Pancreas (tissue), 10 donors: ENCODE measurements at regions not wholly inside any gene's neighbourhood (a gene's known extent, or its start where the extent isn't known, plus 50 kb on each side); places are given as distances from the start of the nearest gene placed in this dataset.

ENCODE experiments used
- ATAC-seq, 4 donors: fragments of 200-7000 bp; cut with Tn5 transposase; one replicate each; pipeline versions ENCODE4 v1.8.0 to v1.9.1; 2020; ENCODE audit warnings: mild to moderate bottlenecking in 4 of 4, moderate library complexity in 4 of 4
- DNase-seq, 6 donors: peaks; one replicate each; pipeline ENCODE4 v3.0.0-alpha.2; 2020
- FAIRE-seq: peaks from 2 replicates; lab custom pipeline; 2012; peaks lifted over from hg19 to GRCh38; lab: Jason Lieb, UNC
- H3K27ac ChIP-seq, 4 donors: fragments of 200-600 bp; sonication (generic); 1 replicate in 3 of 4; 2 replicates in 1 of 4; pipeline versions ENCODE4 v1.5.0 to v1.8.0; 2020
- H3K27me3 ChIP-seq, 4 donors: fragments of 200-600 bp; one replicate each; pipeline ENCODE4 v1.8.0; 2021
- H3K36me3 ChIP-seq, 3 donors: fragments of 200-600 bp; sonication (generic) in 1 of 3; one replicate each; pipeline versions ENCODE4 v1.5.0 to v1.8.0; 2020 to 2021
- H3K4me1 ChIP-seq, 3 donors: fragments of 200-600 bp; one replicate each; pipeline ENCODE4 v1.8.0; 2021
- H3K4me3 ChIP-seq, 4 donors: fragments of 200-600 bp; sonication (generic) in 2 of 4; one replicate each; pipeline versions ENCODE4 v1.5.0 to v1.8.0; 2020 to 2021
- H3K9me3 ChIP-seq, 4 donors: fragments of 200-600 bp; one replicate each; pipeline ENCODE4 v1.8.0; 2021
- WGBS, 2 donors: extraction: QIAGEN DNeasy Blood & Tissue Kit; methylation state at CpG; one replicate each; pipeline ENCODE4 v1.1.7; 2013; 5-methylcytosine and 5-hydroxymethylcytosine counted together
- intact Hi-C, 3 donors: fragments of 100-400 bp; cut with DNase I; formaldehyde crosslinking; loops; one replicate each; pipeline versions ENCODE4 v1.11.1 to v1.14.2; 2022
- TF ChIP-seq, protein P1 (sequence below), 4 donors: fragments of 200-600 bp; sonication (generic) in 3 of 4; IDR thresholded peaks; one replicate each; pipeline versions ENCODE4 v1.5.0 to v1.8.0; 2021; ENCODE audit warnings: antibody characterized with exemption in 4 of 4
- donor health status: healthy with polysubstance abuse.
- donor health status: DM: no; HTN: no; CAD: no; lungs with moderate emphysema.
- donor health status: DM: no; HTN: no; CAD: no.
- donor health status: control.
- donor health status: control.
- donor health status: Bipolar disorder and iron deficiency.
- donor health status: DM: yes; HTN: yes; CAD: no.
- donor health status: DM: no; HTN: no; CAD: no.
- donor health status: DM: no; HTN: no; CAD: no.
- donor health status: DM: yes; HTN: yes; CAD: no.

DNA sequence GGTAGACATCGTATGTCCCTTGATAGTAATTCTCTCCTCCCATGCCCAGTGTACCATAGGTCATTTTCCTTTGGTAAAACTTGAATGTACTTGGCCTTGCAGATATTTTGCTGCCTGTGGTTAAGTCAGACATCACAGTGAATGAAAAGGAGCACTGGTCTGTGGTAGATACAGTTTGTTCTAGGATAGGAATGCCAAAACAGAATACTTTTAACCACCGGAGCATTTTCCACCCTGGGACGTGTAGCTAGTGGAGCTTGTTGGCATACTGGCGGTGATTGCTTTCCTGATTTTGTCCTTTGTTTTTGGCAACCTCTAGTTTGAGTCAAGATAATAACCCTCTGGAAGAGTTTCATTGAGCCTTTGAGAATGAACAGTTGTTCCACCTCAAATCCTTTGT, 92.0 kb upstream of the BMPER start:
- Histone ChIP-seq H3K9me3 (no peaks in the 10 kb centered on the region), H3K27me3 (no peaks in the 10 kb centered on the region), H3K4me1 (no peaks in the 10 kb centered on the region), H3K4me3 (no peak overlapping the region), H3K36me3 (no peaks in the 10 kb centered on the region), H3K27ac (no peak overlapping the region)
- TF ChIP-seq, protein P1, sequence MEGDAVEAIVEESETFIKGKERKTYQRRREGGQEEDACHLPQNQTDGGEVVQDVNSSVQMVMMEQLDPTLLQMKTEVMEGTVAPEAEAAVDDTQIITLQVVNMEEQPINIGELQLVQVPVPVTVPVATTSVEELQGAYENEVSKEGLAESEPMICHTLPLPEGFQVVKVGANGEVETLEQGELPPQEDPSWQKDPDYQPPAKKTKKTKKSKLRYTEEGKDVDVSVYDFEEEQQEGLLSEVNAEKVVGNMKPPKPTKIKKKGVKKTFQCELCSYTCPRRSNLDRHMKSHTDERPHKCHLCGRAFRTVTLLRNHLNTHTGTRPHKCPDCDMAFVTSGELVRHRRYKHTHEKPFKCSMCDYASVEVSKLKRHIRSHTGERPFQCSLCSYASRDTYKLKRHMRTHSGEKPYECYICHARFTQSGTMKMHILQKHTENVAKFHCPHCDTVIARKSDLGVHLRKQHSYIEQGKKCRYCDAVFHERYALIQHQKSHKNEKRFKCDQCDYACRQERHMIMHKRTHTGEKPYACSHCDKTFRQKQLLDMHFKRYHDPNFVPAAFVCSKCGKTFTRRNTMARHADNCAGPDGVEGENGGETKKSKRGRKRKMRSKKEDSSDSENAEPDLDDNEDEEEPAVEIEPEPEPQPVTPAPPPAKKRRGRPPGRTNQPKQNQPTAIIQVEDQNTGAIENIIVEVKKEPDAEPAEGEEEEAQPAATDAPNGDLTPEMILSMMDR (IDR thresholded peaks at IDR 0.05): no peak
- no peak for DNase-seq
- no peak for ATAC-seq
- intact Hi-C loops: no loop called here
- FAIRE-seq: no peak
- WGBS, 2 donors: 89 to 94% methylated on average over 4 of the region's 4 CpGs

DNA sequence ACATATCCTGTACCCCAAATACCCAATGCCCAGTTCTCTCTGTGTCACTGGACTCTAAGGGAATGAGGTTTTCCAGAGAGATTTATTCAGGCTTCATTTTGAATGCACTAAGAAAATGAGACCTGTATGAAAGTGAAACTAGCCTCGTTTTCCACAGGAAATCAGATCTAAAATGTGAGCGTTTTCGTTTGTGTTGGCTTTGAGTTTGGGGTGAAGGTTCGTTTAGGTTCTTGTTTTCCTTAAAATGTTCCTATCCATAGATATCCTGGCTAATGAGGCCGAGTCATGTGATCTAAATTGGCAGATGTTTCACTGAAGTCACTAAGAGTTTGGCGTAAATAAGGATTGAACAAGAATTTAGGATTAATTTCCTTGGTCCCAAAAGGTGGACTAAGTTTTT, 90.9 kb upstream of the BMPER start:
- no peak for FAIRE-seq
- no peak overlapping the region for H3K4me3 ChIP-seq
- TF ChIP-seq, protein P1 (IDR thresholded peaks at IDR 0.05): no peak
- H3K27me3 ChIP-seq: no peaks in the 10 kb centered on the region
- no peaks in the 10 kb centered on the region for H3K36me3 ChIP-seq
- no peak overlapping the region for H3K27ac ChIP-seq
- intact Hi-C loops: no loop called here
- 57 to 67% methylated on average over 6 of the region's 6 CpGs for WGBS, 2 donors
- DNase-seq: no peak
- no peaks in the 10 kb centered on the region for H3K4me1 ChIP-seq
- ATAC-seq: no peak
- H3K9me3 ChIP-seq: no peaks in the 10 kb centered on the region

DNA sequence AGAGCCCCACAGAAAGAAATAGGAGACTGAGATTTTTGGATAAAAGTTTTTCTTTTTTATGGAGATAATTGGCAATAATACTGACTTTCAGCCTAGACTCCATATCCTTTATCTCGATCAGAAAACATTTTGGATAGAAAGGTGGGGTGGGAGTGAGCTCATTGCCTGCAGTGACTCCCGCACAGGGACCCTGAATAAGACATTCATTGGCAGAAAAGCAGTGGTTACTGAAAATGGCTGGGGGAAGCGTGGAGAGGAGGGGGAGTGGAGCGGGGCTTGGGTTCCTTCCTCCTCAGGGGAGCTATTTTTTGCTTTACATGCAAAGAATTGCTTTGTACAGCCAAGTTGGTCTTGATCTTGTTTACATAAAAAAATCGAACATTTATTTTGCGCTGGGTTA, 90.4 kb upstream of the BMPER start:
- FAIRE-seq (no peak), ATAC-seq (no peak), DNase-seq (no peak)
- 30 to 35% methylated on average over 6 of the region's 6 CpGs for WGBS, 2 donors
- Histone ChIP-seq H3K4me1 (no peaks in the 10 kb centered on the region), H3K9me3 (no peaks in the 10 kb centered on the region), H3K4me3 (no peak overlapping the region), H3K27me3 (no peaks in the 10 kb centered on the region), H3K27ac (no peak overlapping the region), H3K36me3 (no peaks in the 10 kb centered on the region)
- TF ChIP-seq, protein P1 (IDR thresholded peaks at IDR 0.05): no peak
- intact Hi-C loops: no loop called here

DNA sequence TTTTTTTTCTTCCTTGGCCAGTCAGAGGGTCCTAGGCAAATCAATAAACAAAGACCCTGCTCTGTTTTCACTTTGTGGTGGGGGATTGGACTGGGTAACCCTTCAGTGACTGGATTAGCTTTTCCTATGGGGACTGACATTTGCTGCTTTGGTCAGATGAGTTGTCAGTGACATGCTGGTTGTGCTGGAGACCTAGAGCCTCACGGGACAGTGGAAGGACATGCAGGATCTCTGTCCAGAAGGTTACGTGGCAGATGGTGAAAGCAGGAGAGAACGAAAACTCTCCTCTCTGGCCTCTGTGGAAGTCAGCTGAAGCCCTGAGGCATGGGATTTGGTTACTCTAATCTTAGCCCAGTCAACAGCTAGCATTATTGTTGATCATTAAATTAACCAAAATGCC, 90.0 kb upstream of the BMPER start:
- WGBS, 2 donors: 49 to 58% methylated on average over 3 of the region's 3 CpGs
- FAIRE-seq (no peak), ATAC-seq (no peak), DNase-seq (no peak)
- H3K9me3 ChIP-seq: no peaks in the 10 kb centered on the region
- no peaks in the 10 kb centered on the region for H3K36me3 ChIP-seq
- H3K4me3 ChIP-seq: no peak overlapping the region
- no peaks in the 10 kb centered on the region for H3K27me3 ChIP-seq
- TF ChIP-seq, protein P1 (IDR thresholded peaks at IDR 0.05): no peak
- no peak overlapping the region for H3K27ac ChIP-seq
- intact Hi-C loops: no loop called here
- no peaks in the 10 kb centered on the region for H3K4me1 ChIP-seq

DNA sequence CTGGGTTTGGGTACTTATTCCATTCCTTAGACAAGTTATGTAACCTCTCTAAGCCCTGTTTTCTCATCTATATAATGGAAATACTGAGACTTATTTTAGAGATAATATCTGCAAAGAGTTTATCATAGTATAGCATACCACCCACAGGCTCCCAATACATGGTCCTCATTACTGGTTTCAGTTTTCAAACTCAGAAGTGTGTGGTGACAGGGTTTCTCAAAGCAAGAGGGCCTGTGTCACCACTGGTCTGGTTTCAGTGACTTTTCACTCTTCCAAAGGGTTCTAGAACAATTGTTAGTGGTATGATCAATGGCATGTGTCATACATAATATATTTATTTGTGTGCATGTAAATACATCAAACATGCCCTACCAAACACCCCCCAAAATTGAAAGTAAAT, 89.2 kb upstream of the BMPER start:
- TF ChIP-seq, protein P1 (IDR thresholded peaks at IDR 0.05): no peak
- FAIRE-seq: no peak
- intact Hi-C loops: no loop called here
- H3K4me1 ChIP-seq: no peaks in the 10 kb centered on the region
- H3K9me3 ChIP-seq: no peaks in the 10 kb centered on the region
- H3K36me3 ChIP-seq: no peaks in the 10 kb centered on the region
- no peak for DNase-seq
- ATAC-seq: no peak
- H3K27me3 ChIP-seq: no peaks in the 10 kb centered on the region
- H3K4me3 ChIP-seq: no peak overlapping the region
- no peak overlapping the region for H3K27ac ChIP-seq
